IMR-90 (cell line): ENCODE measurements at regions not wholly inside any gene's neighbourhood (a gene's known extent, or its start where the extent isn't known, plus 50 kb on each side); places are given as distances from the start of the nearest gene placed in this dataset.

Experiments
- ATAC-seq: fragments of 200-7000 bp; cut with Tn5 transposase; 2 replicates; pipeline ENCODE4 v1.9.1; 2020; ENCODE audit warnings: low read depth, mild to moderate bottlenecking, moderate library complexity
- BruUV-seq: library from RNA; stranded (reverse); fragments of 400-500 nt; replicated peaks from 2 replicates; lab custom pipeline; 2021; lab: Mats Ljungman, UMichigan
- CTCF ChIA-PET: fragments of 300-600 bp; formaldehyde crosslinking; extraction: SDS; loops from one replicate; lab custom pipeline; 2021; ENCODE audit warnings: antibody characterized with exemption; lab: Yijun Ruan, JAX
- POLR2A ChIA-PET: fragments of 300-600 bp; sonication (Branson Sonifier 250); formaldehyde crosslinking; loops from one replicate; lab custom pipeline; 2022; ENCODE audit warnings: antibody characterized with exemption; ENCODE audit not compliant: unreplicated experiment; lab: Charles Lee
- DNase-seq: peaks from one replicate; pipeline ENCODE4 v3.0.0; 2013
- H2AFZ ChIP-seq: replicated peaks from 2 replicates; pipeline ENCODE3; 2013; ENCODE audit warnings: low read length, mild to moderate bottlenecking; ENCODE audit not compliant: poor library complexity
- H2AK5ac ChIP-seq: 2 replicates; pipeline ENCODE4 v1.6.1; 2013; ENCODE audit warnings: low read depth, low read length, inconsistent platforms
- H2AK9ac ChIP-seq: replicated peaks from 2 replicates; pipeline ENCODE3; 2013; ENCODE audit warnings: mild to moderate bottlenecking, low read depth, low read length, moderate library complexity; ENCODE audit not compliant: poor library complexity
- H2BK120ac ChIP-seq: 2 replicates; pipeline ENCODE4 v1.6.1; 2013; ENCODE audit warnings: low read depth, low read length, inconsistent platforms
- H2BK15ac ChIP-seq: 3 replicates; pipeline ENCODE4 v1.6.1; 2013; ENCODE audit warnings: low read depth, low read length, inconsistent platforms
- H2BK20ac ChIP-seq: 2 replicates; pipeline ENCODE4 v1.6.1; 2013; ENCODE audit warnings: low read depth, mild to moderate bottlenecking, inconsistent platforms, low read length, moderate library complexity
- H2BK5ac ChIP-seq: 2 replicates; pipeline ENCODE4 v1.6.1; 2013; ENCODE audit warnings: mild to moderate bottlenecking, low read depth, low read length, inconsistent platforms; ENCODE audit not compliant: poor library complexity, severe bottlenecking
- H3K14ac ChIP-seq: replicated peaks from 2 replicates; pipeline ENCODE4 v1.6.1; 2013; ENCODE audit warnings: low read depth, low read length, inconsistent platforms
- H3K18ac ChIP-seq: 2 replicates; pipeline ENCODE4 v1.6.1; 2013; ENCODE audit warnings: low read depth, low read length, control low read depth
- H3K23ac ChIP-seq: 2 replicates; pipeline ENCODE4 v1.6.1; 2013; ENCODE audit warnings: low read depth, low read length, inconsistent platforms
- H3K27ac ChIP-seq: 2 replicates; pipeline ENCODE4 v1.5.1; 2013; ENCODE audit warnings: mild to moderate bottlenecking, control low read depth, low read length; ENCODE audit not compliant: insufficient read depth
- H3K27me3 ChIP-seq: 2 replicates; pipeline ENCODE4 v1.6.1; 2013; ENCODE audit warnings: low read length; ENCODE audit not compliant: control insufficient read depth, insufficient read depth
- H3K36me3 ChIP-seq: 2 replicates; pipeline ENCODE4 v1.6.1; 2013; ENCODE audit warnings: low read length, mixed read lengths; ENCODE audit not compliant: control insufficient read depth, insufficient read depth
- H3K4ac ChIP-seq: 2 replicates; pipeline ENCODE4 v1.6.1; 2013; ENCODE audit warnings: low read depth, low read length, inconsistent platforms
- H3K4me1 ChIP-seq: 2 replicates; pipeline ENCODE4 v1.6.1; 2013; ENCODE audit warnings: low read length, mixed read lengths; ENCODE audit not compliant: control insufficient read depth, insufficient read depth
- H3K4me2 ChIP-seq: 2 replicates; pipeline ENCODE4 v1.6.1; 2013; ENCODE audit warnings: low read depth, mild to moderate bottlenecking, control low read depth, low read length, moderate library complexity
- H3K4me3 ChIP-seq: 2 replicates; pipeline ENCODE4 v1.5.1; 2013; ENCODE audit warnings: low read depth, mild to moderate bottlenecking, control low read depth, low read length, moderate library complexity; ENCODE audit not compliant: insufficient read depth
- H3K56ac ChIP-seq: 2 replicates; pipeline ENCODE4 v1.6.1; 2013; ENCODE audit warnings: low read length, inconsistent platforms; ENCODE audit not compliant: insufficient read depth; ENCODE audit errors: extremely low read depth
- H3K79me1 ChIP-seq, 2 experiments: 2 replicates each; pipeline ENCODE4 v1.6.1; 2013; ENCODE audit warnings: low read length in 2 of 2, inconsistent platforms in 1 of 2, low read depth in 1 of 2
- H3K9ac ChIP-seq: 2 replicates; pipeline ENCODE4 v1.6.1; 2013; ENCODE audit warnings: low read depth, low read length, control low read depth
- H3K9me1 ChIP-seq: 2 replicates; pipeline ENCODE4 v1.6.1; 2013; ENCODE audit warnings: low read length, inconsistent platforms; ENCODE audit not compliant: insufficient read depth
- H3K9me3 ChIP-seq: 2 replicates; pipeline ENCODE4 v1.6.1; 2013; ENCODE audit warnings: low read length; ENCODE audit not compliant: control insufficient read depth, insufficient read depth
- H4K20me1 ChIP-seq: 2 replicates; pipeline ENCODE4 v1.6.1; 2013; ENCODE audit warnings: low read length, inconsistent platforms; ENCODE audit not compliant: insufficient read depth
- H4K5ac ChIP-seq: 2 replicates; pipeline ENCODE4 v1.6.1; 2013; ENCODE audit warnings: mild to moderate bottlenecking, low read depth, low read length, control low read depth
- H4K8ac ChIP-seq, 2 experiments: 2 replicates each; pipeline ENCODE4 v1.6.1; 2013; ENCODE audit warnings: low read depth in 2 of 2, low read length in 2 of 2, control low read depth in 1 of 2, inconsistent platforms in 1 of 2
- H4K91ac ChIP-seq: 2 replicates; pipeline ENCODE4 v1.6.1; 2013; ENCODE audit warnings: low read depth, low read length, inconsistent platforms; ENCODE audit not compliant: insufficient read depth
- BHLHE40 ChIP-seq: fragments of 150-350 bp; IDR thresholded peaks from 2 replicates; pipeline ENCODE4 v1.6.1; 2016; ENCODE audit warnings: mild to moderate bottlenecking, low read depth, low read length
- MAFK ChIP-seq: IDR thresholded peaks from 2 replicates; pipeline ENCODE4 v1.6.1; 2012; ENCODE audit warnings: low read depth, low read length, improper control_type of control experiment
- RCOR1 ChIP-seq: IDR thresholded peaks from 2 replicates; pipeline ENCODE4 v1.6.1; 2012; ENCODE audit warnings: mild to moderate bottlenecking, low read length, improper control_type of control experiment; ENCODE audit not compliant: insufficient replicate concordance
- USF2 ChIP-seq: fragments of 150-350 bp; IDR thresholded peaks from 2 replicates; pipeline ENCODE4 v1.6.1; 2017; ENCODE audit warnings: mild to moderate bottlenecking, antibody characterized with exemption, low read length, low read depth
- dilution Hi-C: fragments of 300-500 bp; cut with HindIII; formaldehyde crosslinking; loops from one replicate; pipeline ENCODE4 v1.14.3; 2018; ENCODE audit warnings: low sequenced_read_pairs; ENCODE audit not compliant: unreplicated experiment
- in situ Hi-C: fragments of 300-500 bp; cut with MboI; formaldehyde crosslinking; loops from 3 replicates; pipeline ENCODE4 v1.14.3; 2019; ENCODE audit warnings: low sequenced_read_pairs, inconsistent platforms, mixed read lengths
- intact Hi-C: fragments of 100-400 bp; cut with micrococcal nuclease; formaldehyde crosslinking; loops from 2 replicates; pipeline ENCODE4 v1.10.0; 2022

DNA sequence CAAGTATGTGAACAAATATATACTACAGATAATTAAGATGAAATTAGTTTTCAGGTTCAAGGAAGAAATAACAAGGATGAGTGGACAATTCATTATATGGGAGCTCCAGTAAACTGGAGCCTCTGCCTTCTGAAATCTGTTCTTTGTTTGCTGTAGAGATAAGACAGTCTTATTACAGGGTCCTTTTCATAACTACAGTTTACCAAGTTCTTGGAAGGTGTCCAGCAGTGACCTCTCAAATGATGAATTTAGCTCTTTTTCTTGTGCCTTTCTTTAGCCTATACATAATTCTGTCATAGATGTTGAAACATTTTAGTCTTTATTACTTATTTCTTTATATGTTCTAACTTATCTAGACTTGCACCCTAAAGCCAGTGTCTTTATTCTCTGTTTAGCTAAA lies 89.7 kb upstream of the GBE1 start:
- Histone ChIP-seq H3K56ac (no peak overlapping the region), H3K9ac (no peak overlapping the region), H3K9me3 (no peaks in the 10 kb centered on the region), H4K91ac (no peak overlapping the region), H4K20me1 (no peaks in the 10 kb centered on the region), H2BK15ac (no peak overlapping the region), H3K4me3 (no peak overlapping the region), H2BK5ac (no peak overlapping the region), H3K4ac (no peak overlapping the region), H2BK20ac (no peak overlapping the region), H3K23ac (no peak overlapping the region), H3K4me2 (no peak overlapping the region), H3K9me1 (no peaks in the 10 kb centered on the region), H3K27me3 (no peaks in the 10 kb centered on the region; the same call in 1 of the 2 replicates), H3K79me1 (no peaks in the 10 kb centered on the region), H2AK9ac (no peak overlapping the region), H3K18ac (no peak overlapping the region), H3K4me1 (no peaks in the 10 kb centered on the region), H4K8ac (no peak overlapping the region), H4K5ac (no peak overlapping the region), H2AFZ (no peak overlapping the region), H3K27ac (no peak overlapping the region), H3K36me3 (no peaks in the 10 kb centered on the region), H3K14ac (no peak overlapping the region), H2BK120ac (no peak overlapping the region), H2AK5ac (no peak overlapping the region)
- DNase-seq (no peak), ATAC-seq (no peak)
- no TSS peak for BruUV-seq
- POLR2A ChIA-PET, result no interaction called here
- intact Hi-C loops, result no loop called here
- TF ChIP-seq BHLHE40, result no peak
- TF ChIP-seq MAFK, result no peak
- no peak for TF ChIP-seq RCOR1
- no peak for TF ChIP-seq USF2
- CTCF ChIA-PET, result no interaction called here
- in situ Hi-C loops, result no loop called here
- dilution Hi-C loops, result no loop called here
